PC-3 (cell line): ENCODE measurements at regions not wholly inside any gene's neighbourhood (a gene's known extent, or its start where the extent isn't known, plus 50 kb on each side); places are given as distances from the start of the nearest gene placed in this dataset.

Experiments
- EZH2 ChIP-seq: fragments of 300-600 bp; sonication (generic); IDR thresholded peaks from one replicate; pipeline ENCODE4 v1.6.1; 2017; ENCODE audit warnings: antibody characterized with exemption, mild to moderate bottlenecking, low read length; ENCODE audit not compliant: unreplicated experiment
- TF ChIP-seq, protein P1 (sequence below): fragments of 300-600 bp; sonication (generic); conservative IDR thresholded peaks from 2 replicates; pipeline ENCODE4 v1.5.1; 2017; ENCODE audit warnings: antibody characterized with exemption, low read depth, mild to moderate bottlenecking, low read length

DNA sequence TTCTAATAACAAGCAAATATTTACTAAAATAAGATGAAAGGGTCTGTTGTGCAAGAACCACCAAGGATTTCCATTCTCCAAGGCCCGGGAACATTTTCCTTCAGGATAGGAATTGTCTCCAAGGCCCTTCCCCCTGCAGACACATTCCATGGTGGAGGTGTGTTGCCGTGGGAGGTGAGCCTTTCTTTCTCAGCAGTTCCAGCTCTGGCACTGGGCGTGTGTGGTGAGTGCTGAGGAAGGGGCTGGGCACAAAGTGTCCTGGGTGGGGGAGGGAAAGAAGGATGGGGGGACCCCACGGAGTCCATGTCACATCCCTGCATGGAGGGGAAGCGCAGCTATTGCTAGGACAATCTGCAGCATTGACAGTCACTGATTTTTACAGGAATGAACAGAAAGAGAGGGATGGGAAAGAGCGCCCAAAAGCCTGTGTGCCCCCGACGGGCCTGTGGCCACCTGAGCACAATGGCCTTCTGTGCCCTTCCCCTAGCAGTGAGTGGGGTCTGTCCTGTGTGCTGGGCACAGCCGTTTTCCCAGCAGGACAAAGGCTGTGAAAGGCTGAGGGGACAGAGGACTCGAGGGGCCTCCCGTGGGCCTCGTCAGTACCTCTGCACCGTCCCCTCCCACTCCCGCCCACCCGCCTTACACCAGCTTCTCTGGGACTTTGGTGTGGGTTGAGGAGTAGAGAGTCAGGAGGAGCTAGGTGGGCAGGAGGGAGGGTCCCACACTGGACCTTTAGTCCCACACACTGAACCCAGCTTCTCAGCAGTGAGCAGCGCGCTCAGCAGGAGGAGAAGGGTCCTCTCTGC, 79.8 kb downstream of the PTGR3 start:
- TF ChIP-seq, protein P1, sequence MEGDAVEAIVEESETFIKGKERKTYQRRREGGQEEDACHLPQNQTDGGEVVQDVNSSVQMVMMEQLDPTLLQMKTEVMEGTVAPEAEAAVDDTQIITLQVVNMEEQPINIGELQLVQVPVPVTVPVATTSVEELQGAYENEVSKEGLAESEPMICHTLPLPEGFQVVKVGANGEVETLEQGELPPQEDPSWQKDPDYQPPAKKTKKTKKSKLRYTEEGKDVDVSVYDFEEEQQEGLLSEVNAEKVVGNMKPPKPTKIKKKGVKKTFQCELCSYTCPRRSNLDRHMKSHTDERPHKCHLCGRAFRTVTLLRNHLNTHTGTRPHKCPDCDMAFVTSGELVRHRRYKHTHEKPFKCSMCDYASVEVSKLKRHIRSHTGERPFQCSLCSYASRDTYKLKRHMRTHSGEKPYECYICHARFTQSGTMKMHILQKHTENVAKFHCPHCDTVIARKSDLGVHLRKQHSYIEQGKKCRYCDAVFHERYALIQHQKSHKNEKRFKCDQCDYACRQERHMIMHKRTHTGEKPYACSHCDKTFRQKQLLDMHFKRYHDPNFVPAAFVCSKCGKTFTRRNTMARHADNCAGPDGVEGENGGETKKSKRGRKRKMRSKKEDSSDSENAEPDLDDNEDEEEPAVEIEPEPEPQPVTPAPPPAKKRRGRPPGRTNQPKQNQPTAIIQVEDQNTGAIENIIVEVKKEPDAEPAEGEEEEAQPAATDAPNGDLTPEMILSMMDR = no peak
- TF ChIP-seq EZH2 = no peak
